Retina (tissue), 1 donor: ENCODE measurements at regions not wholly inside any gene's neighbourhood (a gene's known extent, or its start where the extent isn't known, plus 50 kb on each side); places are given as distances from the start of the nearest gene placed in this dataset.
A peak's percentile ranks its signal among the peaks of the same experiment; 100 is the strongest.
"Not testable (repeated sequence)": the region's sequence is repeated elsewhere in the genome, so short reads cannot be mapped to it uniquely, and the experiment has no call there.

Source experiments
- DNase-seq: peaks from one replicate; pipeline ENCODE4 v3.0.0-alpha.2; 2016

GRCh38 chr13:78060966-78061365 is 142.3 kb upstream of the EDNRB start:
- DNase-seq, result no peak

GRCh38 chr13:78056865-78057264 is 138.2 kb upstream of the EDNRB start:
- not testable (repeated sequence) for DNase-seq

GRCh38 chr13:78054157-78054556 is 135.5 kb upstream of the EDNRB start:
- DNase-seq, result no peak

- no peak for DNase-seq
Measured at GRCh38 chr13:78047151-78047550, 128.5 kb upstream of the EDNRB start.

GRCh38 chr13:78046331-78046730 is 127.7 kb upstream of the EDNRB start:
- DNase-seq, result no peak

- DNase-seq, result no peak
Measured at GRCh38 chr13:78045916-78046315, 127.3 kb upstream of the EDNRB start.

- not testable (repeated sequence) for DNase-seq
Measured at GRCh38 chr13:78041366-78041765, 122.7 kb upstream of the EDNRB start.

- no peak for DNase-seq
Measured at GRCh38 chr13:78040205-78040830, 121.7 kb upstream of the EDNRB start.

- DNase-seq, result no peak
Measured at GRCh38 chr13:78036841-78037240, 118.2 kb upstream of the EDNRB start.

GRCh38 chr13:78035500-78035899 is 116.9 kb upstream of the EDNRB start:
- no peak for DNase-seq

- DNase-seq, result no peak
Measured at GRCh38 chr13:78033509-78033908, 114.9 kb upstream of the EDNRB start.

GRCh38 chr13:78032132-78032531 is 113.5 kb upstream of the EDNRB start:
- no peak for DNase-seq

GRCh38 chr13:78030341-78030896 is 111.8 kb upstream of the EDNRB start:
- peak; percentile 13 for DNase-seq

GRCh38 chr13:78029901-78030300 is 111.3 kb upstream of the EDNRB start:
- peak; percentile 10 for DNase-seq

GRCh38 chr13:78028960-78029359 is 110.3 kb upstream of the EDNRB start:
- DNase-seq, result no peak

- DNase-seq, result no peak
Measured at GRCh38 chr13:78024996-78025395, 106.4 kb upstream of the EDNRB start.

- no peak for DNase-seq
Measured at GRCh38 chr13:78022164-78022877, 103.7 kb upstream of the EDNRB start.

- DNase-seq, result no peak
Measured at GRCh38 chr13:78020861-78021260, 102.2 kb upstream of the EDNRB start.

- DNase-seq, result no peak
Measured at GRCh38 chr13:78015782-78016181, 97.2 kb upstream of the EDNRB start.

- no peak for DNase-seq
Measured at GRCh38 chr13:78012046-78012445, 93.4 kb upstream of the EDNRB start.

GRCh38 chr13:78004821-78005220 is 86.2 kb upstream of the EDNRB start:
- no peak for DNase-seq

GRCh38 chr13:77999746-78000145 is 81.1 kb upstream of the EDNRB start:
- DNase-seq, result no peak

- no peak for DNase-seq
Measured at GRCh38 chr13:77994166-77994565, 75.5 kb upstream of the EDNRB start.

GRCh38 chr13:77991003-77991402 is 72.4 kb upstream of the EDNRB start:
- DNase-seq, result no peak
